LNCAP (cell line): ENCODE measurements at regions not wholly inside any gene's neighbourhood (a gene's known extent, or its start where the extent isn't known, plus 50 kb on each side); places are given as distances from the start of the nearest gene placed in this dataset.

Experiments
- TF ChIP-seq, protein P1 (sequence below): fragments of 450-650 bp; IDR thresholded peaks from 2 replicates; pipeline ENCODE4 v1.5.1; 2017; ENCODE audit warnings: mild to moderate bottlenecking

GRCh38 chr13:70523622-70524021 lies 415.4 kb upstream of the KLHL1 start:
- TF ChIP-seq, protein P1, sequence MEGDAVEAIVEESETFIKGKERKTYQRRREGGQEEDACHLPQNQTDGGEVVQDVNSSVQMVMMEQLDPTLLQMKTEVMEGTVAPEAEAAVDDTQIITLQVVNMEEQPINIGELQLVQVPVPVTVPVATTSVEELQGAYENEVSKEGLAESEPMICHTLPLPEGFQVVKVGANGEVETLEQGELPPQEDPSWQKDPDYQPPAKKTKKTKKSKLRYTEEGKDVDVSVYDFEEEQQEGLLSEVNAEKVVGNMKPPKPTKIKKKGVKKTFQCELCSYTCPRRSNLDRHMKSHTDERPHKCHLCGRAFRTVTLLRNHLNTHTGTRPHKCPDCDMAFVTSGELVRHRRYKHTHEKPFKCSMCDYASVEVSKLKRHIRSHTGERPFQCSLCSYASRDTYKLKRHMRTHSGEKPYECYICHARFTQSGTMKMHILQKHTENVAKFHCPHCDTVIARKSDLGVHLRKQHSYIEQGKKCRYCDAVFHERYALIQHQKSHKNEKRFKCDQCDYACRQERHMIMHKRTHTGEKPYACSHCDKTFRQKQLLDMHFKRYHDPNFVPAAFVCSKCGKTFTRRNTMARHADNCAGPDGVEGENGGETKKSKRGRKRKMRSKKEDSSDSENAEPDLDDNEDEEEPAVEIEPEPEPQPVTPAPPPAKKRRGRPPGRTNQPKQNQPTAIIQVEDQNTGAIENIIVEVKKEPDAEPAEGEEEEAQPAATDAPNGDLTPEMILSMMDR = no peak

GRCh38 chr13:70520275-70521036 lies 412.2 kb upstream of the KLHL1 start:
- TF ChIP-seq, protein P1 = no peak

GRCh38 chr13:70518081-70518480 lies 409.8 kb upstream of the KLHL1 start:
- TF ChIP-seq, protein P1 = no peak

DNA sequence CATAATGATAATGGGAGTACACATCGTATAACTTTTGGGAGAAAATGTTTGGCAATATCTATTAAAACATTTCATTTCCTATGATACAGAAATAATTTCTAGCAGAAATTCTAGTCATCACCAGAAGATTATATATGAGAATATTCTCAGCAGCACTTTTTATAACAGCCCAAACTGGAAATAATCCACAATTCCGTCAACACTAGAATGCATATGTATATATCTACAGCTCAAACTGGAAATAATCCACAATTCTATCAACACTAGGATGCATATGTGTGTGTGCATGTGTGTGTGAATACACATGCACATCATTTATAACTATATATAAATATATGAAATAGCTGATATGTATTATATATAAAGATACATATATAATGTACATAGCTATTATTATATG lies 408.0 kb upstream of the KLHL1 start:
- TF ChIP-seq, protein P1 = no peak

- TF ChIP-seq, protein P1 = no peak
Measured at GRCh38 chr13:70505809-70506208, 397.6 kb upstream of the KLHL1 start.

GRCh38 chr13:70502944-70503343 lies 394.7 kb upstream of the KLHL1 start:
- TF ChIP-seq, protein P1 = no peak

GRCh38 chr13:70490320-70490935 lies 382.2 kb upstream of the KLHL1 start:
- TF ChIP-seq, protein P1 = no peak
